Brain microvascular endothelial cell (primary cell): ENCODE measurements at regions not wholly inside any gene's neighbourhood (a gene's known extent, or its start where the extent isn't known, plus 50 kb on each side); places are given as distances from the start of the nearest gene placed in this dataset.

Experiments
- DNase-seq: peaks from one replicate; pipeline ENCODE4 v3.0.0-alpha.2; 2020
- H3K27ac ChIP-seq: fragments of 250-450 bp; sonication (Bioruptor Pico); 2 replicates; pipeline ENCODE4 v1.5.1; 2020; ENCODE audit warnings: mild to moderate bottlenecking, moderate library complexity
- H3K27me3 ChIP-seq: fragments of 250-450 bp; sonication (Bioruptor Pico); replicated peaks from 2 replicates; pipeline ENCODE4 v1.5.1; 2020; ENCODE audit warnings: mild to moderate bottlenecking
- H3K36me3 ChIP-seq: fragments of 250-450 bp; sonication (Bioruptor Pico); replicated peaks from 2 replicates; pipeline ENCODE4 v1.5.1; 2020; ENCODE audit warnings: mild to moderate bottlenecking
- H3K4me3 ChIP-seq: 2 replicates; pipeline ENCODE4 v1.5.1; 2011; ENCODE audit warnings: low read depth, mild to moderate bottlenecking, control low read depth, low read length, moderate library complexity
- CTCF ChIP-seq: IDR thresholded peaks from 2 replicates; pipeline ENCODE4 v1.5.1; 2011; ENCODE audit warnings: low read depth, mild to moderate bottlenecking, moderate library complexity, low read length, control low read depth, inconsistent platforms; ENCODE audit errors: missing control alignments
- in situ Hi-C: cut with HindIII; loops from 2 replicates; pipeline ENCODE4 v1.10.0; 2017; ENCODE audit warnings: low sequenced_read_pairs, low pct_ligation_motif_present

DNA sequence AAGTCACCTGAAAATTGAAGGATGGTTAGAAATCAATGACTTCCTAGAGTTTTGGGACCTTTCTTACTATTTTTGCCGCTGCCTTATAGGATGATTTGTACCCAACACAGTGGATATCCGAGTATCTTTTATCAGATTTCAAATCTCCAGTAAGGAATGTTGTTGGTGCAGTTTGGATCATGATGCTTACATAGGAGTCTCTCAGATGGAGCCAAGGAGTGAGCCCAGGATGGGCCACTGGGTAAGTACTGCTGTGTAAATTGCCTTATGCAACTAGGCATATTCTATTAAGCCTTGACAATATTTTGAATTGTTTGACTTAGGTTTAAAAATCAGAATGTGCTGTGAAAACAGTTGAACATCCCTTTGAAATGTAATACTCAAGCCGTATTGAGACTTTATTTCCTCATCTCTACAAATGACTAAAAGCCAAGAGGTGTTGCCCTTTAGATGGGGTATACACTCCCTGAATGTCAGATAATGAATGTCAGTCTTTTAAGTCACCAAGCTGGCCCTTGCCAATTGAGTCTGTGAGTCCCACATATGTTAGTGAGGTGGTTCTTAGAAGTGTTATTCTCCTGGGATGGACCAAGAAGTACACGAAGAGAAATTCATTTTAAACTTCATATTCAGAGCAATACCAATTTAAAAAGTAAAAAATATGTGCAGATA is 271.8 kb upstream of the CTNND2 start:
- in situ Hi-C loops: no loop called here
- H3K27ac ChIP-seq: no peak overlapping the region
- no peak for DNase-seq
- no peak for TF ChIP-seq CTCF
- no peaks in the 10 kb centered on the region for H3K36me3 ChIP-seq
- no peaks in the 10 kb centered on the region for H3K27me3 ChIP-seq
- no peak overlapping the region for H3K4me3 ChIP-seq

DNA sequence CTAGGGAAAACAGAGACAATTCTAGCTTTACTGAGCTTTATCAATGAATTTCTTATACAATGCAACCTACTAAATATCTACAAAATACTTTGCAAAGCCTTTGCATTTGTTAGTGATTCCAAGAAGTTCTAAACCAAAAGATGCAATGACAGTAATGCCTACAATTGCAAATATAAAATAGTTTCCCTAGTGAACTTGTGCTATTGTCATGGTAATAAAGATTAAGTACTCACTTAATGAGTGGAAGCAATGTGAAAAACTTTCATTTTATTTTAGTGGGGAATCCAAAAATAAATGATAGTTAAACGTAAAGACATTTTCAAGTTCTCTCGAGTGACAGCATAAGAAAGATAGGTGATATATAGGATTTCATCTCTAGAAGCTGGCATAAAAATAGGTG is 270.5 kb upstream of the CTNND2 start:
- Histone ChIP-seq H3K27me3 (no peaks in the 10 kb centered on the region), H3K36me3 (no peaks in the 10 kb centered on the region), H3K4me3 (no peak overlapping the region), H3K27ac (no peak overlapping the region)
- in situ Hi-C loops: no loop called here
- no peak for TF ChIP-seq CTCF
- no peak for DNase-seq

DNA sequence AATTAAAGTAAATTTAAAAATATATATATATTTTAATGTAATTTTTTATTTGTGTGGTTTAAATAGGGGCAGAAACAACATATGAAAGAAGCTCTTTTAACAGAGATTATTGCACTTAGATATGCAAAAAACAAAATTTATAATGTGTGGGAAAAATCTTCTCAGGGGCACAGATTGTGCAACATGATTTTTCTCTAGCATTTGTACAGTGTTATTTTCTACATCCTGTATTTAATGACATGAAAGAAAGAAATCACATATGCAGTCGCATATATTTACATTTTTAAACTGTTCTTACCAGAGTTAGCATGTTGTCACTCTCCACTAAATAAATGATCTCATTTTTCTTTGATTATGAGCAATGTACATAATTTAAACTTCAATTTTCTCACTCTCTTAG is 265.3 kb upstream of the CTNND2 start:
- Histone ChIP-seq H3K27ac (no peak overlapping the region), H3K36me3 (no peaks in the 10 kb centered on the region), H3K27me3 (no peaks in the 10 kb centered on the region), H3K4me3 (no peak overlapping the region)
- DNase-seq: no peak
- no peak for TF ChIP-seq CTCF
- in situ Hi-C loops: no loop called here

DNA sequence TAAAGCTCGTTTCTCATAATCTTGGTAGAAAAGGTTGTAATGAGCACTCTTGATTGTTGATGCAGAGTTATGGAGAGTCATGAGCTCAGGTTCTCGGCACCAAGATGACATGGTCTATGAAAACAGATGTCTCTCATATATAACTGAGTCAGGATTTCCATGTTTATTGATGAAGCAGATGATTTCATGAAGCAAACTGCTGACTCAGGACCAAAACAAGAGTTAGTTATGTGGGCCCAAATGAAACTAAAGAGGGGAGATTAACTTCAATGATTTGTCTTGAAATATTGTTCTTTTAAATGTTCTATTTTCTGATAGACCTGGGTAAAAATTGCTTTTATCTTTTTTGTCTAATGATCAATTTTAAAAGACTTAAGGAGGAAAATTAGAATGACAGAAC is 258.6 kb upstream of the CTNND2 start:
- no peak for DNase-seq
- TF ChIP-seq CTCF: no peak
- H3K27ac ChIP-seq: no peak overlapping the region
- no peaks in the 10 kb centered on the region for H3K27me3 ChIP-seq
- no peaks in the 10 kb centered on the region for H3K36me3 ChIP-seq
- H3K4me3 ChIP-seq: no peak overlapping the region
- in situ Hi-C loops: no loop called here

DNA sequence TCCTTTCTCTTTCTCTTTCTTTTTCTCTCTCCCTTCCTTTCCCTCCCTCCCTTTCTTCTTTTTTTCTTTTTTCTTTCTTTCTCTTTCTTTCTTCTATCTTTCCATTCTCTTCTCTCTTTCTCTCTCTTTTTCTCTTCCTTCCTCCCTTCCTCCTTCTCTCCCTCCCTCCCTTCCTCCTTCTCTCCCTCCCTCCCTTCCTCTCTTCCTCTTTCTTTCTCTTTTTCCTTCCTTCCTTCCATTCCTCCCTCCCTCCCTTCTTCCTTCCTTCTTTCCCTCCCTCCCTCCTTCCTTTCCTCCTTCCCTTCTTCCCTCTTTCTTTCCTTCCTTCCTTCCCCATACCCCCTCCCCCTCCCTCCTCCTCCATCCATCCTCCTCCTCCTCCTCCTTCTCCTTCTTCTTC is 243.3 kb upstream of the CTNND2 start:
- Histone ChIP-seq H3K27ac (no peak overlapping the region), H3K4me3 (no peak overlapping the region), H3K36me3 (no peaks in the 10 kb centered on the region), H3K27me3 (no peaks in the 10 kb centered on the region)
- TF ChIP-seq CTCF: no peak
- in situ Hi-C loops: no loop called here
- DNase-seq: no peak

DNA sequence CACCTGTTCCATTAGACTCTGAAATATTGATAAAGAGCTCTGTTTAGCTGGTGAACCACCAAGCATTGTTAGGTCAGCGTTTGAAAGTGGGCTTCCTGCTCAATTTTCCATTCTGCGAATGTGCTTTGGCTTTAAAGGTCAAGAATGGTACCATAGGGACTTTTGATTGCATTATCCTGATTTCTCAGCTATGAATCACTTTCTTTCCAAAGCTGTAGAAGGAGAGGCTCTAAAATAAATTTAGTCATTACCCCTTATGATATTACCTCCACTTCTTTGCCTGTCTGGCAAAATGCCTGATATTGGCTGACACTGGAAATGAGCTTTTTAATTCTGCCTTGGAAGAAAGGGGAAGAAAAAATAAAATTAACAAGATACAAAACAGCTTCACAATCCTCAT is 237.2 kb upstream of the CTNND2 start:
- no peak overlapping the region for H3K4me3 ChIP-seq
- TF ChIP-seq CTCF: no peak
- no peaks in the 10 kb centered on the region for H3K27me3 ChIP-seq
- in situ Hi-C loops: no loop called here
- H3K27ac ChIP-seq: no peak overlapping the region
- no peaks in the 10 kb centered on the region for H3K36me3 ChIP-seq
- DNase-seq: no peak
